GM18873 (cell line): ENCODE measurements at regions not wholly inside any gene's neighbourhood (a gene's known extent, or its start where the extent isn't known, plus 50 kb on each side); places are given as distances from the start of the nearest gene placed in this dataset.
"Not testable (repeated sequence)": the region's sequence is repeated elsewhere in the genome, so short reads cannot be mapped to it uniquely, and the experiment has no call there.

Source experiments
- ATAC-seq: cut with Tn5 transposase; IDR thresholded peaks from one replicate; pipeline ENCODE4 v1.9.1; 2021; ENCODE audit warnings: mild to moderate bottlenecking, moderate library complexity, moderate number of reproducible peaks; ENCODE audit not compliant: unreplicated experiment, low FRiP score

DNA sequence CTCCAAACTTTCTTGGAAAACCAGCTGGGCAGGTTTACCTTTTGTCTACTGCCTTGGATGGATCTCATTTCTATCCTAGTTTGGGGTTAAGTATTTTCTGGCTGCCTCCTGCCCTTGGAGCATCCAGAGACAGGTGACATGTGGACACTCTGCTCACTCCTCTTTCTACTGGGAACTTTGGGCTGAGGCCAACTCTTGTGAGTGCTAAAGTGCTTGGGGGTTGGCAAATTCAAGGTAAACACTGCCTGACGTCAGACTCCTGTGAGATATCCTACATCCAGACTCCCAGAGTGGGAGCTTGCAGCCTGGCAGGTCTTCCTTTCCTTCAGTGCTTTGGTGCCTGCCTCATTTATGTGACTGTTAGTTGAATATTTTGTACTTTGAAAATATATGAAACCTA lies 388.1 kb downstream of the KCNRG start:
- ATAC-seq: no peak

DNA sequence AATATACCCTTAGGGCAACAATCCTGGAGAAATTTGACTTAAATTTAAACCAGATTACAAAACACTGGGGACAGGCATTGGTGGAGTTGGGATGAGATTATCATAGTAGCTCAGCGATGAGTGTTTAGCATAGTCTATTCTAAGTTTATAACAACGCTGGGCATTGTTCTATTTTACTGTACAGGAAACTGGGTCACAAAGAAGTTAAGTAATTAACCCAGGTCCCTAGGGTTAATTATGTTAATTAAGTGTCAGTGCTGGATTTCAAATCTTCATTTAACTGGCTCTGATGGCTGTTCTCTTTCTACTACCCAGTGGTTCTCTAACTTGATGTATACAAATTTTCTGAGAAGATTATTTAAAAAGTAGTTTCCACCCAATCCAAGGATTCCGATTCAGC lies 388.9 kb downstream of the KCNRG start:
- no peak for ATAC-seq

DNA sequence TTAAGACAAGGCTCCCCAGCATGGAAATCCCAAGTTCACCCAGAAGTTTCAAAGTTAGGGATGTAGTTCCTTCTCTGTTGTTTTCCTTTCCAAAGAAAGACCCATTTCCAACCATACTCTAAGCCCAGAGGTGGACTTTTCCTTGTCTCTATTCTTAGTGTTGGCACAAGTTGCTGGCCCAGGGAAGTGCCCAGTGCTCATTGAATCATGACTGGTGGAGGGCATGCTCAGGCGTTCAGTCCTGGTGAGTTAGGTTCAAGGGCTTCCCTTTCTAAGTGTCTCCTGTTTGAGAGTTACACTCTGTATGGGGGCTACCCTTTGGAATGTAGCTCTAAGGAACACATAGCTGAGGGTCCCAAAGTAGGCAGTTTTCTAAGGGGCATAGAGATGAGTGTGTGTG lies 389.5 kb downstream of the KCNRG start:
- ATAC-seq: no peak

DNA sequence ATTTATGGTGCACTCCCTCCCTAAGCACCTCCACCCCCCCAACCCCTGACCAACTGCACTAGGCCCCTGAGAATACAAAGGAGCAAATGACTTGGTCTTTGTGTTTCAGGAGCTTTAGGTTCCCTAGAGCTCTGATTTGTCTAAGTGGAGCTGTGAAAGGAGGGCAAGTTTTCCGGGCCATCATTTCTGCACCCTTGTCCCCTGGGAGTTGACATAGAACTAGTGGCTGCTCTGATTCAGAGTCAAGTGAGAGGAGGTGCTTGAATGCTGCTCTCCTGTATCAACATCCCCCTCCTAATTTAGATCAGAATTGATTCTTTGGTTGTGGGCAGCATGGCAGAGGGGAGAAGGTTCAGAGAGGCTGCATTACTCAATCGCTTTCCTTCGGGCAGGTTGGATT lies 391.6 kb downstream of the KCNRG start:
- ATAC-seq: no peak

DNA sequence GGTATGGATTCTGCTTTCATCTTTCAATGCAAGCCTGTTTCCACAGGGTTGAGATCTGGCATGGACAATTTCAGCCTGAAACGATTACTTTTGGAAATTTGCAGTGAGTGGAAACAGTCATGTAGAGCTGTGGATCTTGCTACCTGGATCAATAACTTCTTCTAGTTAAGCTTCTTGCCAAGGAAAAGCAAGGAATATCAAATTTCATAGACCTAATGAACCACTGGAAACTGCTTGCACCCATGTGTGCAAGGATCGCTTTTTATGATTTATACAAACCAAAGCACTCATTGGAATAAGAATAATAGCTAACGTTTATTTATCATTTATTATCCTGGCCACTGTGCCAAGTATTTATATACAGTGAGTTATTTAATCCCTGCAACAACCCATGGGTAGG lies 392.8 kb downstream of the KCNRG start:
- ATAC-seq: no peak

DNA sequence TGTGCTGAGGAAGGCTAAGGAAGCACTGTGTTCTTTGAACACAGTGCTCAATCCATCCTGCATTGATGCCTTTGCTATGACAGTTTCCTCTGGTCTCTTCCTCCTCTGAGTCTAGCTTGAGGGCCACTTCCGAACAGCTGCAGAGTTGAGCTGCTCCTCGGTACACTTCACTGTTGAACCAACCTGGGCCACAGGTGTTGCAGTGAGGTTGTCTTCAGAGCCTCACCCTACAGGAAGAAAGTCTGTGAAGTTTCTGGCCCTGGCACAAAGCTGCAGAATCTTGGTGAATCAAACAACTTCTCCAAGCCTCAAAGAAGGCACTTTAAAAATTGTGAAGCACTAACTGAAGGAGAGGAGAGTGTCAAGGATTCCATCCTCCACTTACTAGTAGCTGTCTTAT lies 394.0 kb downstream of the KCNRG start:
- ATAC-seq: no peak

DNA sequence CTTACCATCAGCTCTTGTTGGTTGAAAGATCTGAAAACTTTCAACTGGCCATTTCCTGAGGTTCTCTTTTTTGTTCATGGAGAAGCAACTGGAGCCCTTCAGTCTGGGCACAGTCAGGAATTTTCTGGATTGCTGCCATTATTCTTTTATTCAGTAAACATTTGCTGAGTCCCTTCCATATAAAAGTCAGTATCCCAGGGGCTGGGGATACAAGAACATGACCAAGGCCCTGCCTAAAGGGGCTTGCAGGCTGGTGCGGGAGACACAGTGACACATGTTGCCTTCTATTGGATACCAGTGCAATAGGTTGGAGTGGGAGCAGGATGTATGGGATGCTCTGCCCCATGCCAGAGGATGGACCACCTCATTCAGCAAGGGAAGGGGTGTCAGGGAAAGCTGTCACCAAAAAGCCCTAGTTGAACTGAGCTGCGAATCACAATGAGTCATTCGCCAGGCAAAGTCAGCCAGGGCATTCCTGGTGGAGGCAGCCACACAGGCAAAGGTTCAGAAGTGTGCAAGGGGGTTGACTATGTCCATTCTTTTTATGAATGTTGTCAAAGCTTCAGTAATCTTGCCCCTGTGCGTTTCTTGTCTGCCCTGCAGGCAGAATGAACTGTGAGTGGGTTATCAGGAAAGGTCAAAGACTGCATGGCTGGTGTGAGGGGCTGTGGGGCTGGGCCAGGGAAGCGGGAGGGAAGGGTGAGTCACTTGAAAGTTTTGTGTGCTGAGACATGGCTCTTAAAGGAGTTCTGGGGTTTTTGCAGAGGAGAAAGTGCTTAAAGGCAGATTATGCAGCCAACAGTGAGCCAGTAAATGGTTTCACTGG lies 395.9 kb downstream of the KCNRG start:
- ATAC-seq: no peak

DNA sequence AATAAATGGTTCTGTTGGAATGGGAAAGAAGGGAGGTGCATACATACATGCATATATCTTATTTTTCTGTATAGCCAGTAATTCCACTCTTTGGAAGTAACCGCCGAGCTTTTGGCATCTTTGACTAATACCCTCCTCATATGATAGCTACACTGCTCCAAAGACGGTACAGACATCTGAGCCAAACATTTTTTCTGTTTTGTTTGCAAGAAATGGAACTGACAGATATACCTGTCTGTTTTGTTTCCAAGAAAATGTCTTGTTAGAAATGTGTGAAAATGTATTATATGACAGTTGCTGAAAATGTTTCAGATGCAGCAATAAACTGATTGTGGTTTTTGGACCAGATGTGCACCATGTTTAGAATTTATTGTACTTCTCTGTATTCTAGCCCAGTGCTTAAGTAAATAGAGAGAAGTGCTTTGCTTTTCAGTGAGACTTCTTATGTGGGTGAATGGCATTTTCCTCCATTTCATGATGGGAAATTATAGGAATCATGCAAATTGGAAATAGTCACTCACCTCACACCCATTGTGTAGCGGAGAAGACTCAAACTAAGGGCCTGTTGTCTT lies 396.9 kb downstream of the KCNRG start:
- no peak for ATAC-seq

DNA sequence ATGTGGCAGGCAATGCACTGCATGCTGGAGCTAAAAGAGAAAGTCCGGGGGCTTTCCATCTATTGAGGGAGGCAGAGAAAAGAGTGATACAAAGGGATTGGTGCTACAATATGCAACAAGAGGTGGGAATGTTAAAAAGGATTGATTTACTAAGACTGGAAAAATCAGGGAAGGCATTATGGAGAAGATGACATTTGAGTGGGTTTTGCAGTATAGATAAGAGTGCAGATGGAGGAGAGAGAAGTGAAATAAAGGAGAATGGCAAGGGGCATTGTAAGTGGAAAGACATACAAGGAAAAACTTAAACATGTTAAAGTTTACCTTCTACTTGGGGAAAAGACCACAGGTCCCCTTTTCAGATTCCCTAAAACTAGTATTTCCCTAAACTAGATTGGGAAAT lies 399.4 kb downstream of the KCNRG start:
- ATAC-seq: no peak

DNA sequence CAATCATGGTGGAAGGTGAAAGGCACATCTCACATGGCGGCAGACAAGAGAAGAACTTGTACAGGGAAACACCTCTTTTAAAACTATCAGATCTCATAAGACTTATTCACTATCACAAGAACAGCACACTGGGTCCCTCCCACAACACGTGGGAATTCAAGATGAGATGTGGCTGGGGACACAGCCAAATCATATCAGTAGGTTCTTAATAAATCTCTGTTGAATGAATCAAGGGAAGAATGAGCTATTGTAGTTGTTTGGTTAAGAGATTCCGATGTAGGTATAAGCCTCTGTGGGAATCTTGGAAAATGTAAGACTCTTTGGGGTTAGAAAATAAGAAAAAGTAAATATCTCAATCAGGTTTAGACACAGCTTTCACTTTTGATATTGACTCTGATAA lies 400.2 kb downstream of the KCNRG start:
- no peak for ATAC-seq

DNA sequence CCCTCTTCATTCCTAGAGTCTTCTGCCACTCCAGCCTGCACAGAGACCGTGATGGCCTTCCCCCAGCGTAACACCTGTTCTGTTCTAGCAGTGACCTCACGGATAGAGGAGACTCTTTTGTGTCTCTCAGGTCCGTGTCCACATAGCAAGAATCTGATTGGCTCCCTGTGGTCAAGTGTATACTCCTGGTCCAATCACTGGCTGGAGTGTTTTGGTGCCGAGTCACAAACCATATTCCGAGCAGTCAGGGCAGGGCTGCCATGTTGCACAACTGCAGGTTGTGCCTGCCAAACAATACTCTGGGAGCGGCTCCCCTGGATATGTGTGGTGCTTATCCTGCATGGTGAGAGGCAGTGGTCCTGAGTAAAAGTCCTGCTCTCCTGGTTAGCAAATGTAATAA lies 402.4 kb downstream of the KCNRG start:
- no peak for ATAC-seq

DNA sequence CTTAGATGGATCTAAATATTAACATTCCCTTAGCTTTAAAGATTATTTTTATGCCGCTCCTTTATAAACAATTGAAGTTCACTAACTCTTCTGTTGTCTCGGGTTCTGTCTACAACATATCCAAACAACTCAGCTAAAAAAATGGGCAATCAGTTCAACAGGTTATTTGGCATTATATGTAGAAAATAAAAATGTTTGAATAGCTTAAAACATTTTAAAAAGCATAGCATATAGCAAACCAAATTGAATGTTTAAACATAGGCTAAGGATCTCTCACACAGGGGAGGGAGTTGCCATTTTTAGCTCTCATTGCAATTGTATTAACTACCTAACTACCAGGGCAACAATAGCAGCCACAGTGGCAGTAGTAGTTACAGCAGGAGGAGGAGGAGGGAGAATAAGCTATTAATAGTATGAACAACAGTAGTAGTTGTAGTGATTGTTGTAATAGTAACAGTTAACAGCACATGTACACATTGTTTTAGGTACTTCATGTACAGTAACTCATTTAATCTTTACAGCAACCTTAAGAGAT lies 404.2 kb downstream of the KCNRG start:
- ATAC-seq: no peak

DNA sequence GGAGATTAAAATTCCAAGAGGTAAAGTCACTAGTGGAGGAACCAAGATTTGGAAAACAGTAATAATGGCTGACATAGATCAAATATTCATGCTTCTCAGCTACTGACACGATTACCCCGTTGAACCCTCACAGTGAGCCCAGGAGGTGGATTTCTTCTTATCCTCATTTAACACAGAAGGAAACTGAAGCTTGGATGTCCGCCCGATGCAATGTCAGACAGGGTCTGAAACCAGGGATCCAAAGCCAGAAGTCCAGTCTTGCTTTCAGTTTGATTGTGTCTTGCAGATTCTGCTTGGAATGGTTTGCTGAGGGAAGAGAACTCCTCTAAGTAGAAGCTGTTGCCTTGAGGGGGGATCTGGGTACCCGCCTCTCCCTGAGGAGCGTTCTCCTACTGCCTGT lies 404.7 kb downstream of the KCNRG start:
- no peak for ATAC-seq

DNA sequence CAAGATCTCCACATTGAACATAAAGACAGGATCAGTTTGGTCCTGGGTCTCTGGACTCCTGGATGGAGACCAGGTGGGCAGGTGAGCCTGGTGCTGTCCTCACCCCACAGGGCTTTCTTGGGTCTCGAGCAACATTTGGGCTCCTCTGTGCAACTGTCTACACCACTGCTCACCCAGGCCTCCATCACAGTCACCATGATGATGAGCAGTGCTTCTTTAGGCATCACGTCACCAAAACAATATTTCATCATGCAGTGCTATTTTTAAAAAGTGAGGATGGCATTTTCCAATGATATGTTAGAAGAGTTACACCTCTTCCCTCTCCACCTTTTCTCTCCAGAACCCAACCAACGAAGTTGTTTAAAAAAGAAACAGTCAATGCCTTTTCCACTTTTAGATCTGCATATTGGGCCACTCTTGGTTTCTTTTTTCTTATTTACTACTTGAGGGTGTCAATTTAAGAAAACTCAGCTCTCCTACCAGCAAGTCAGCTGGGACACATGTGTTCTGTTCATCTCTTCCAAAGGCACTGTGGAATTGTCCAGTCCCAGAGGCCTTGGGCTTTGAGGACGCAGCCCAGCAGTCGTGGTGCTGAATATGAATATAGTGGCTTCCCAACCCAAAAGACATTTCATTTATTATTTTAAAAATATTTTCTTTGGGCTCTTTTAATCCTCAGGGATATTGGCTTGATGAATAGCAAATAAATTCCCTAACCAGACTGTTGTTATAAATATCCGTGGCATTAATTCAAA lies 405.7 kb downstream of the KCNRG start:
- no peak for ATAC-seq

DNA sequence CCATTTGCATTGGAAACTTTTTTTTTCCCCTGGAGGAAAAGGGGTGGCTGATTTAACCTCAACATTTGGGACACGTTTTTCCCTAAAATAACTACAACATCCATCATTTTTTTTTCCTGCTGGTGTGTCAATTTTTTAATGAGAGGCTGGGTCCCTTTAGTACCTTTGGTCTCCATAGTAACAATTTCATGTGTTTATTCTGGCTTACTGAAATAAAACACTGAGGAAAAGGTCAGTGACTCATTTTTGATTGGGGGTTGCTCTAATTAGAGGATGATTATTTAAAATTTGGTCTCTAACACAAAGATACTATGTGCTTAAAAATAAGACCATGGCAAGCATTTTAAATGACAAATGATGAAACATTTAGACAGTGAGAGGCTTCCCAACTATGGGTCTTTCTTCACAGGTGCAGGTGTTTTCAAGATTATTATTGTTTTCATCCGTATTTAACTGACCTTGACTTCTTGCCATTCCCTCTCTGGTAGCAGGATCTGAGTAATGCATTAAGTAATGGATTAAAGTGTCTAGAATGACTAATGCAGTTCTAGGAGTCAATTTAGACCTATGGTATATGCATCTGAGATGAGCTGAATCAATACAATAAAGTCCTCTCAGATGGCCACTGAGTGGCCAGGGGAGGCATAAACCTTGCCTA lies 406.4 kb downstream of the KCNRG start:
- no peak for ATAC-seq

DNA sequence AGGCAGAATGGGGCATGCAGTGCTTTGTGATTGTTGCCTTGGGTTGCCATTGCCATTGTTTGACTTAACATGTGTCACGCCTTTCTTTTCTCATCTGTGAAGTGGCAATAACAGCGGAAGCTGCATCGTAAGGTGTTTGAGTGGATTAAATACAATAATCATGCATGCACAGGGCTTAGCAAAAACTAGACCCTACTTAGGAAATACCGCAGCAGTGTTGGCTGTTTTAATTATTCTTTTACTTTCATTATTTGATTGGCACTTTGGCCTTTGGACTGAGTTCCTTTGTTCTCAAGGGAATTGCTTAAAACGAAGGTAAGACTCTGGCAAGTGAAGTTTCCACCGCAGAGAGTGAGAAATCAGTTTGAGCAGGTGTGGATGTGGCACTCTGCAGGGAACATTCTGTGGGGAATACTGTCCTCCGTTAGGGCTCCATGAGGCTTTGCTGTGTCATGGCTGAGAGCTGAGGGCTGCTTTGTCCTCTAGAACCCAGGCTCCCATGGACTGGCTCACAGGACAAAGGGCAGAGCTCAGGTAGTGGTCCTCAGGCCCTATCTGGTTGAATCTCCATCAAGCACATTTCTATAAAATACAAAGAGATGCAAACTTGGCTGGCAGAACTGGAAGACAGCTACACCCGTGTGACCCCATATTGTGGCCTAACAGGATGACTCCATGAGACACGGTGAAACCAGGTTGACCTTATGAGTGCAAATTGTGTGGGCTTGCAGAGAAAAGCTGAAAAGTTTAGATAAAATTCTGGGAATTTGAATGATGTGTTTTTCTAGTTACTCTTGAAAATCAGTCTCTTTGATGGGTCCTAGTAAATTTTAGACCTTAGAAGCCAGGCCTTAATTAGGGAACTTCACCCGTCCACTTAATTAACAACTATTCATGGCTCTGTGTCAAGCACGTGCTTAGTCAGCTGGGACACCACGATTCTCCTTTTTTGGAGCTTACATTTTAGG lies 407.2 kb downstream of the KCNRG start:
- ATAC-seq: no peak

DNA sequence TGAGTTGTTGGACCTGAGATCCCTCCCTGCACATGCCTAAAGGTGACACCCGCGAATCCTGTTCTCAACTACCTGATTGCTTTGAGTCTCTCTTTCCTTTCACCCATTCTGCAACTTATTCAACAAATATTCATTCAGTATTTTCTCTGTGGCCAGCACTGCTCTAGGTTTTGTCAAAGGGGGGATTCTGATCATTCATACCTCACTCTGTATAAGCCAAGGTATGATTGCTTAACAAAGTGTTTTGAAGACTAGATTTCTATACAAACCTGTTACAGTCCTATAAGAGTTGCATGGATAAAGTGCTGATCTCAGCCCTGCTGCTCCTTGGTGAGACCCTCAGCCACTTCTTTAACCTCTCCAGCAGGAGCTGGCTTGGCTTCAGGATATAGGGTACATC lies 409.7 kb downstream of the KCNRG start:
- no peak for ATAC-seq

DNA sequence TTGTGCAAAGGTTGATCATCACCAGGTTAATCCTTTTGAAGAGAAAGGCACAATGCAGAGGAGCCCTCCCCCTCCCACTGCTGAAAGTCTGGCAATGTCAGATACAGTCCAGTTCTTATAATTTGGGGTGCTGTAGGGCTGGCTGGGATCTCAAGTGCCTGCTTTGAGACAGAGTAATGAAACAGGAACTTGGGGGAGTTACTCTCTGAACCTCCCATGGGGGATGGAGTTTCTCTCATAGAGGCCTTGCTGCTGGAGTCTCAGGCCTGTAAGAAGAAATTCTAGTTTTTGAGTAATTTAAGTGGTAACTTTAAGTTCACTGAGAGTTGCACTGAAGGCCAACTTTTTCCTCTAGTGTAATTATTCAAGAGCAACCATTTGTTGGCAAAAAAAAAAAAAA lies 410.5 kb downstream of the KCNRG start:
- ATAC-seq: no peak

DNA sequence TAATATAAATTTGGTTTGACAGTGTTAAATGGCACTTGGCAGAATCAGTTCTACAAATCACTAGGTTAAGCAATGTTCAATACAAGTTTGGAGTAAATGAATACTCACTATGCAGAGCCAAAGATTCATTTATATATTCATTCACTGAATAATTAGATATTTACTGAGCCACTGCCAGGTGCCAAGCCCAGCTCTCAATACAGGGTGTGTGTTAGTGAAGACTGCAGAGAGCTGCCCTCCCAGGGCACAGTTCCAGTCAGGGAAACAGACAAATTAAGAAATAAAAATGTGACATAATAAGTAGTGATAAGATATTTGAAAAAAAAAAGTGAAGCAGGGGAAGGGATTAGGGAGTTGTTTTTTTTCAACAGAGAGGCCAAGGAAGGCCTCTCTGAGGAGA lies 411.7 kb downstream of the KCNRG start:
- no peak for ATAC-seq

DNA sequence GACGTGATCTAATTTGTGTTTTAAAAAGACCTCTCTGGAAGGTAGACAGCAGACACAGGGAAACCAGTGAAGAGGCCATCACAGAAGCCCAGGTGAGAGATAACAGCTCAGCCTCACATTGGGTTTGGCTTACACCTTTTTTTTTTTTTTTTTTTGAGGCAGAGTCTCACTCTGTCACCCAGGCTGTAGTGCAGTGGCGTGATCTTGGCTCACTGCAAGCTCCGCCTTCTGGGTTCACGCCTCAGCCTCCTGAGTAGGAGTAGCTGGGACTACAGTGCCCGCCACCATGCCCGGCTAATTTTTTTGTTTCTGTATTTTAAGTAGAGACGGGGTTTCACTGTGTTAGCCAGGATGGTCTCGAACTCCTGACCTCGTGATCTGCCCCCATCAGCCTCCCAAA lies 412.3 kb downstream of the KCNRG start:
- ATAC-seq: not testable (repeated sequence)
